ENCODE measurements at regions not wholly inside any gene's neighbourhood (a gene's known extent, or its start where the extent isn't known, plus 50 kb on each side); places are given as distances from the start of the nearest gene placed in this dataset.

DNA sequence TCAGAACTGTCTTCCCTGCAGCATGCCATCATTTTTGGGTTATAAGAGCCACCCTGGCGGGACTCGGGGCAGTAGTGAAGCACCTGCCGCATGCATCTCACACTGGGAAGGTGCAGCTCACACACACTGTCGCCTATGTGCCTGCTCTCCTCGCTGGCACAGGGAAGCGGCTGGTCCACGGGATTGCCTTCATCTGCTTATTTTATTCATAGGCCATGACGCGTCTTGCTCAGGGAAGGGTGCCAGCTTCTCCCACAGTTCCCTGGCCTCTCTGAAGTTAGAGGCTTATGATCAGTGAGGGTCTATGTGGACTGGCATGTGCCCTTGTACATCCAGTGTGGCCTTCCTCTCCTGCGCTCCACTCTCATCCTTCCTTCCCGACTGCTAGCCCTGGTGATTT, 150.0 kb downstream of the KLF12 start:
- TF ChIP-seq, protein P1, sequence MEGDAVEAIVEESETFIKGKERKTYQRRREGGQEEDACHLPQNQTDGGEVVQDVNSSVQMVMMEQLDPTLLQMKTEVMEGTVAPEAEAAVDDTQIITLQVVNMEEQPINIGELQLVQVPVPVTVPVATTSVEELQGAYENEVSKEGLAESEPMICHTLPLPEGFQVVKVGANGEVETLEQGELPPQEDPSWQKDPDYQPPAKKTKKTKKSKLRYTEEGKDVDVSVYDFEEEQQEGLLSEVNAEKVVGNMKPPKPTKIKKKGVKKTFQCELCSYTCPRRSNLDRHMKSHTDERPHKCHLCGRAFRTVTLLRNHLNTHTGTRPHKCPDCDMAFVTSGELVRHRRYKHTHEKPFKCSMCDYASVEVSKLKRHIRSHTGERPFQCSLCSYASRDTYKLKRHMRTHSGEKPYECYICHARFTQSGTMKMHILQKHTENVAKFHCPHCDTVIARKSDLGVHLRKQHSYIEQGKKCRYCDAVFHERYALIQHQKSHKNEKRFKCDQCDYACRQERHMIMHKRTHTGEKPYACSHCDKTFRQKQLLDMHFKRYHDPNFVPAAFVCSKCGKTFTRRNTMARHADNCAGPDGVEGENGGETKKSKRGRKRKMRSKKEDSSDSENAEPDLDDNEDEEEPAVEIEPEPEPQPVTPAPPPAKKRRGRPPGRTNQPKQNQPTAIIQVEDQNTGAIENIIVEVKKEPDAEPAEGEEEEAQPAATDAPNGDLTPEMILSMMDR (conservative IDR thresholded peaks at IDR 0.05), result no peak
- H3K27ac ChIP-seq, result no peak overlapping the region

DNA sequence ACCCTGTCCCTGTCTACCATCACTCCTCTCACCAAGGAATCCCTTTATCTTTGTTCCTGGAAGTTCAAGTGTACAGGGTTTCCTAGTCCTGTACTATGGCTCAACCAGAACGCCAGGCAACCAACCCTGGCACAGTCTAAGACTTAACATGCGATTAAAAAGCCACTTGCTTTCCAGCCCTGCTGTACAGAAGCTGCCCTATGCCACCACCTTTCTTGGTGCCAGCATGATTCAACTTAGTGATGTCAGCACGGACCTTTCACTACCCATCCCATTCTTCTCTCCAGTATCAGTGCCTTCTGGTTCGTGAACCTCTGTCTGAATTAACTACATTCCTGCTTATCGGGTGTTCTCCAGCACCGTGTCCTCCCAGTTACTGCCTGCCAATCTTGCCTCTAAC, 151.1 kb downstream of the KLF12 start:
- TF ChIP-seq, protein P1 (conservative IDR thresholded peaks at IDR 0.05), result no peak
- H3K27ac ChIP-seq, result no peak overlapping the region

DNA sequence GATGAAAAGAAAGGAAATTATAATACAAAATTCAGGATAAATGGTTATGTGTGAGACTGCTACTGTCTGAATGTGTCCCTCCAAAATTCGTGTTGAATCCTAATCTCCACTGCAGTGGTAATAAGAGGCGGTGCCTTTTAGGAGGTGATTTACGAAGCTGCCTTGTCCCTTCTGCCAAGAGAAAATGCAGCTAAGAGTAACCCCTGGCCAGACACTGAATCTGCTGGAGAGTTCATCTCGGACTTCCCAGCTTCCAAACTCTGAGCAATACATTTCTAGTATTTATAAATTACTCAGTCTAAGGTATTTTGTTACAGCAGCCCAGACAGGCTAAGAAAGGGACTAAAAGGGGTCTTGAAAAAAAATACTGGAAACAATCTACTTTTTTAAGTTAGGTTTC, 152.6 kb downstream of the KLF12 start:
- H3K27ac ChIP-seq, result no peak overlapping the region
- TF ChIP-seq, protein P1 (conservative IDR thresholded peaks at IDR 0.05), result no peak

DNA sequence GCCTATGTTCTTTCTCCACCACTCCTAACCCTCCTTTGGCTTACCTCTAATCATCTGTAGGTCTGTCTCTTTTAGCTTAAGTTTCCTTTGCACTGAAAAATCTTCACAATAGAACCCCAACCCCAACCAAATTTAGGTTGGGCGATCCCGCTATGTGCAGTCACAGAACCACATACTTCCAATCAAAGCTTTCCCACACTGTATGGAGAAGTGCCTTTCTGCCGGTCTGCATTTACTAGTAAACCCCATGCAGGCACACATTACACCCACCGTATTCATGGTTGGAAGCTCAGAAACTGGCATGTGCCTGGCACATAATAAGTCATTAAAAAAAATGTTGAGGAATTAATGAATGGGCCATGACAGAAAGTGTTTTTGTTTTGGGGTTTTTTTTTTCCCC, 158.4 kb downstream of the KLF12 start:
- no peak overlapping the region for H3K27ac ChIP-seq
- TF ChIP-seq, protein P1 (conservative IDR thresholded peaks at IDR 0.05), result no peak

DNA sequence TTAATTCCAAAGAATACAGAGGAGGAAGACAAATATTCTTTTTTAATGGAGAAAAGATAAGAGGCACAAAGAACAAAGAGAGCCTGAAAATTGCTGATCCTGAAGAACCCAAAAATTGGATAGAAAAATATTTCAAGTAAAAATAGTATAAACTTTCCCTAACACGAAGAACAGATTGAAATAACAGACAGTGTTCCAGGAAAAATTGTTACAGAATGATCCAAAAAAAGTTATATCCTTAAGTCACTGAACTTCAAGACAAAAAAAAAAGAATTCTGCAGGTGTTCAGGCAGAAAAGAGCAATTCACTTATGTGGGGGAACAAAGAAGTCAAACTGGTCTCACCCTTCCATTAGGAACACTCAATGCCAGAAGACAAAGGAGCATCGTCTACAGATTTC, 160.2 kb downstream of the KLF12 start:
- TF ChIP-seq, protein P1 (conservative IDR thresholded peaks at IDR 0.05), result no peak
- no peak overlapping the region for H3K27ac ChIP-seq

DNA sequence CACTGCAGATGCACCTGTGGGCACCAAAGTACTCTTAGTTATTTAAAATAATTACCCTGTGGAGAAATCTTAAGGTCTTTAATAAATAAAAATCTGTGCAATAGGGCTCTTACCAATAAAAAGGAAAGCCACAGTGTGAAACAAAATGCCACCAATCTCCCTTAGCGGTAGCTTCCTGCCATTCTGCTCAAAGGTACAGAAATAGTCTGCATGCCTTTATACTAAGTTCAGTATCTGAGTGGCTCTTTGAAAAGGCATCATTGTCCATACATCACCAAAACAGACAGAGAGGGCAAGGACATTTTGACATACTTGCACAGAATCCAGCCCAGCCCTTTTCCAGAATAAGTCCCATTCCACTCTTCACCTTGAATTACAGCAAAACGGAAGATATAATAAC, 161.0 kb downstream of the KLF12 start:
- TF ChIP-seq, protein P1 (conservative IDR thresholded peaks at IDR 0.05), result no peak
- no peak overlapping the region for H3K27ac ChIP-seq

DNA sequence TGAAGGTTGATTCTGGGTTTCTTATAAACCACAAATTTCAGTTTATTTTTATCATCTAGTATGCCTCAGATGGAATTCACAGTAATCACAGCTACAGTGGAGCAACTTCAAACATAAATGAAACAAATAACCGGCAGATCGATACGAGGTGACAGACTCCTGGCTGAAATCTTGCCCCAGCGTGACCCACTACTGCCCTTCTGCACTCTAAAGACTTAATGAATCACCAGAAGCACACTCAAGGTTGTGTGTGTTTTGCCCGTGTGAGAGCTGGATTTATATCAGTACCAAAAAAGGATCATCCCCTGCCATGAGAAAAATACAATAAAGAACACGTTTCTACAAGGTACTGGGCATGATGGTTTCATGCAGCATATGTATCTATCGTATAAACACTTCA, 161.7 kb downstream of the KLF12 start:
- TF ChIP-seq, protein P1 (conservative IDR thresholded peaks at IDR 0.05), result no peak
- H3K27ac ChIP-seq, result no peak overlapping the region

DNA sequence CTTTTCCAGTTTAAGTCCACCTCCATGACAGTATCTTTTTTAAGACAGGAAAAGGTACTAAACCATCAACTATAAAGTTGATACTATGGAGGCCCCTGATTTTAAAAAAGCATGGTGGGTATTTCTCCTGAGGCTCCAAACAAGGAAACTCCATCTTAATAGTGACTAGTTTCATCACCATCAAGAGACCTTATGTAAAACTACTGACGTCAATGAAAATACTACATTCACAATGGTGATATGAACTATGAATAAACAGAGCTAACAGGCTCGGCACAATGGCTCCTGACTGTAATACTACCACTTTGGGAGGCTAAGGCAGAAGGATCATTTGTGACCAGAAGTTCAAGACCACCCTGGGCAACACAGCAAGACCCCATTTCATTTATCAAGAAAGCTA, 162.7 kb downstream of the KLF12 start:
- TF ChIP-seq, protein P1 (conservative IDR thresholded peaks at IDR 0.05), result no peak

More for the DNA sequence above, 162.7 kb downstream of the KLF12 start:
- no peak overlapping the region for H3K27ac ChIP-seq
